NCI-H345 treated with DMSO at 0.1 percent for 48 hours (cell line): ENCODE measurements at regions not wholly inside any gene's neighbourhood (a gene's known extent, or its start where the extent isn't known, plus 50 kb on each side); places are given as distances from the start of the nearest gene placed in this dataset.
"Not testable (repeated sequence)": the region's sequence is repeated elsewhere in the genome, so short reads cannot be mapped to it uniquely, and the experiment has no call there.

Experiments
- DNase-seq: peaks from one replicate; lab custom pipeline; 2025; ENCODE audit not compliant: unreplicated experiment; lab: John Stamatoyannopoulos, UW

DNA sequence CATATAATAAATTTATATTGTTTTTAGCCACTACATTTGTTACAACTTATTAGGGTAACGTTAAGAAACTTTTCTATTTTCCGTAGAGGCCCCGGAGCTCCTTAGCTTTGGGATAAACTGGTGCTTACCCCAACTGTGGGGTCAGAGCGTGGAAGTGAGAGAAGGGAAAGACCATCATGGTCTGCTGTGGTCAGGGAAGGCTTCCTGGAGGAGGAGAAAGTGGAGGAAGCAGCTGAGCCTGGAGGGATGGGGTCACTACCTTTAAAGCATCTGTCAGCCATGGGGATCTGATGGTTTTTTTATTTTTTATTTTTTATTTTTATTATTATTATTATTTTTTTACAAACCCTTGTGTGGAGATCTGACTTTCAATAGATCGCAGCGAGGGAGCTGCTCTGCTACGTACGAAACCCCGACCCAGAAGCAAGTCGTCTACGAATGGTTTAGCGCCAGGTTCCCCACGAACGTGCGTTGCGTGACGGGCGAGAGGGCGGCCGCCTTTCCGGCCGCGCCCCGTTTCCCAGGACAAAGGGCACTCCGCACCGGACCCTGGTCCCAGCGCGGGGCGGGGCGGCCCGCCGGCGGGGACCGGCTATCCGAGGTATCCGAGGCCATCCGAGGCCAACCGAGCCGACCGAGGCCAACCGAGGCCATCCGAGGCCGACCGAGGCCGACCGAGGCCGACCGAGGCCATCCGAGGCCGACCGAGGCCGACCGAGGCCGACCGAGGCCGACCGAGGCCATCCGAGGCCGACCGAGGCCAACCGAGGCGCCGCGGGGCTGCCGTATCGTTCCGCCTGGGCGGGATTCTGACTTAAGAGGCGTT is 1101.2 kb upstream of the TMEM132C start:
- DNase-seq = no peak

DNA sequence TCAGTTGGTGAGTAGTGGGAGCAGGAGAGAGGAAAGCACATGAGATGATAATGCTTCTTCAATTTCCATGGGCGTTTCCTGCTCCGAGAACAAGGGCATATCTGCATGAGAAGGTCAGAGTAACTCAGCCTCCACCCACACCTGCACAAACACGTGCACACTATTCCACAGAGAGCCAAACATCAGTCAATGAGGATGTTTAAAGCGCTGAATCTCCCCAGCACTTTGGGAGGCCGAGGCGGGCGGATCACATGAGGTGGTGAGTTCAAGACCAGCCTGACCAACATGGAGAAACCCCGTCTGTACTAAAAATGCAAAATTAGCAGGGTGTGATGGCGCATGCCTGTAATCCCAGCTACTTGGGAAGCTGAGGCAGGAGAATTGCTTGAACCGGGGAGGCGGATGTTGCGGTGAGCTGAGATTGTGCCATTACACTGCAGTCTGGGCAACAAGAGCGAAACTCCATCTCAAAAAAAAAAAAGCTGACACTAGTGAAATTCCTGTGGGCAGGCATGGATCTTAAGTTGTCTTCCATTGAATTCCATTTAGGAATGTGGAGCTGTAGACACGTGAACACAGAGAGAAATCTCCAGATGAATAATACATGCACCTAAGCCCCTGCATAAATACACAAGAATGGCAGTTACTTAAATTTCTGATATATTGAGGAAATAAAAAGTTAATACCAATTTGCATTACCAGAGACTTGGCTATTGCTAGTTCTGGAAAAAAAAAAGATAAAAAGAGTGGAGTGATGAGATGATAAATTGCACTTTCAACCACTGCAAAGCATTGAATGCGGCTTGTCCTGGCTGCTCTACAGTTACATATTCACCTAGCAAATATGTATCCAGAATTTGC is 1097.4 kb upstream of the TMEM132C start:
- DNase-seq = no peak

DNA sequence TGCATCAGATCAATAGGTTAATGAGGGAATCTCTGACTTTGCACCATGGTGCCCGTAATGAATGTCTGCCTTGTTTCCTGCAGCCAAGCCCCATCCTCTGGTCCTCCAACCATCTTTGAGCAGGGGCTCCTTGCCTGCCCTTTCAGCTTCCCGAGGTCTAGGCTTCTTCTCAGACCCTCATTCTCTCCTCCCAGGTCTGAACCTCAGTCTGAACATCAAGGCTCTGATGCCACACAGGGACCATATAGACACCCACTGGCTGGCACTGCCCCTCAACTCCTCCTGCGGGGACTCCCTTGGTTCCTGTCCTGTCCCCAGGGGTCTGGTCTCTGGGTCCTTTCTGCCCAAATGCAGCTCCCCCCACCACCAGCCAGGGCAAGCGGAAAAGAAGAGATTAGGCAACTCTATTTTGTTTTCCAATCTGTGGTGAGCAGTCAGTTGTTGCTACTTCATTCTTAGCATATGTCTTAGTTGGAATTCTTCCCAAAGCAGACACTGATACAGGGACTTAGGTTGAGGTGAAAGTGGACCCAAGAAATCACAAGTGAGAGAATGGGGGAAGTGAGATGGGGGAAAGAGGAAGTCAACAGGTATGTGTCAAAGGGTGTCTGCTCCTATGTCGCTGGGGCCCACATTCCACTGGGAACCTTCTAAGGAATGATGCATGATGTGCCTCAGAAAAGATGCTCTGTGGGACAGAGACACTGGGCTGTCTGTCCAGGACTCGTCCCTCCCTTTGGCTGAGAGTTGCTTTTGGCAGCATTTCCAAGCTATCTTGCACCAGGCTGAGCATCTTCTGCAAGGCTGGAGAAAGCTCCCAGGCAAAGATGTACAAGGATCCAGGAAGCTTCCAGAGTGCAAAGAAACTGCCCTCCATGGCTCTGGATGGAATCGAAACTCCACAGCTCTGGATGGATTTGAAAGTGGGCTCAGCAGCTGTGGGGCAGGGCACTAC is 1096.5 kb upstream of the TMEM132C start:
- DNase-seq = no peak

DNA sequence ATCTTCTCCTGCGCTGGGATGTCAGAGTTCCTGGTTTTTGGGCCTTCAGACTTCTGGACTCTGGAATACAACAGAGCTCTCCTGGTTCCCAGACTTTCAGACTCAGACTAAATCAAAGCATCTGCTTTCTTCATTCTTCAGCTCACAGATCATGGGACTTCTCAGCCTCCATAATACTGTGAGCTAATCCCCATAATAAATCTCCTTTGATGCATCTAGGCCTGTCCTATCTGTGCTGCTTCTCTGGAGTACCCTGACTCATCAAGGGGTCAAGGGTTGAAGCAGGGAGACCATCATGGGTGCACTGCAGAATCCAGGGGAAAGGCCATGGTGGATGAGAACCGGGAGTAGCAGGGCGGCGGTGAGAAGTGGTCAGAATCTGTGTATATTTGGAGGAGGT is 1094.1 kb upstream of the TMEM132C start:
- no peak for DNase-seq

DNA sequence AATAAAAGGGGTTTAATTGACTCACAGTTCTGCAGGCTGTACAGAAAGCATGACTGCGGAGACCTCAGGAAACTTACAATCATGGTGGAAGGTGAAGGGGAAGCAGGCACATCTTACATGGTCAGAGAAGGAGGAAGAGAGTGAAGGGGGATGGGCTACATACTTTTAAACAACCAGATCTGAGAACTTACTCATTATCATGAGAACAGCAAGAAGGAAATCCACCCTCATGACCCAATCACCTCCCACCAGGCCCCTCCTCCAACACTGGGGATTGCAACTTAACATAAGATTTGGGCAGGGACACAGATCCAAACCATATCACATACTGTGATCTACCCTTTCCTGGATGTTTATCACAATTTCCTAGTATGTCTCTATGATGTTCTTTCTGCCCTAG is 1093.0 kb upstream of the TMEM132C start:
- DNase-seq = not testable (repeated sequence)

DNA sequence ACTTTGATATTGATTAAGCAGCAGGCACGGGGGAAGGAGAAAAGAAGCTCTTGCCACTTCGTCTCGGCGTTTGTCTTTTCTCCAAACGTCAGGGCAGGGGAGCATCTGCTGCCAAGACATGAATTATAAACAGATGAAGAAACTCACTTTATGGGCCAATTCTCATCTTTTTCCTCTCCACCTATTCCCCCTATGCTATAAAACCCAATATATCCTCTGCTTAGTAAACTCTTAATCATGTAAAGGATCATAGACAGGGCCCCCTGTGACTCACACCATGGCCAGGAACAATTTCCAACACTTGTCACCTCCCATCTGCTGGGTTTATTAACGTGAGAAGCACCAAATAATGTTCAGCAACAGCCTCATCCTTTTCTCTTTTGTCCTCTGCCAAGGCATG is 1092.1 kb upstream of the TMEM132C start:
- DNase-seq = no peak

DNA sequence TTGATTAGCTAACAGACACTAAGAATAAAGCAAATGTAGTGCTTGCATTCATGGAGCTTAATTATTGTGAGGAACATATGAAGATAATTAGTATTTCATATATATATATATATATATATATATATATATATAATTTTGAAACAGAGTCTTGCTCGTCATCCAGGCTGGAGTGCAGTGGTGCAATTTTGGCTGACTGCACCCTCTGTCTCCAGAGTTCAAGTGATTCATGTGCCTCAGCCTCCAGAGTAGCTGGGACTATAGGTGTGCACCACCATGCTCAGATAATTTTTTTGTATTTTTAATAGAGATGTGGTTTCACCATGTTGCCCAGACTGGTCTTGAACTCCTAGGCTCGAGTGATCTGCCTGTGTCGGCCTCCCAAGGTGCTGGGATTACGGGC is 1091.6 kb upstream of the TMEM132C start:
- DNase-seq = no peak

DNA sequence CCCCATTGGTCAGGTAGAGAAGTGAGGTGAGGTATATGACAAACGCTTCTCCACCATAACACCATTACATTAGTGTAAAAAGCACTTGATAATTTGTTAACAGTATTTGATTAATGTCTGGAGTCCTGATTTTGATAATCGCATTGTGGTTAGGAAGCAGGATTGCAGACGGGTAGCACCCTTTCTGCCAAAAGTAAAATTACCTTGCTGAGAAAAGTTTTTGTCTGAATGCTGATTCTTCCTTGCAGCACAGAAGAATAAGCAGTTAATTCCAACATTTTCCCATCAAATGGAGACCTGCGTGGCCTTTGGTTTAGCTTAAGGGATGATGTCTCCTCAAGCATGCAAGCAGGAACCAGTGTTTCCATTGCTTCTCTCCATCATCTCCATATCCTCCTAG is 1090.2 kb upstream of the TMEM132C start:
- no peak for DNase-seq

DNA sequence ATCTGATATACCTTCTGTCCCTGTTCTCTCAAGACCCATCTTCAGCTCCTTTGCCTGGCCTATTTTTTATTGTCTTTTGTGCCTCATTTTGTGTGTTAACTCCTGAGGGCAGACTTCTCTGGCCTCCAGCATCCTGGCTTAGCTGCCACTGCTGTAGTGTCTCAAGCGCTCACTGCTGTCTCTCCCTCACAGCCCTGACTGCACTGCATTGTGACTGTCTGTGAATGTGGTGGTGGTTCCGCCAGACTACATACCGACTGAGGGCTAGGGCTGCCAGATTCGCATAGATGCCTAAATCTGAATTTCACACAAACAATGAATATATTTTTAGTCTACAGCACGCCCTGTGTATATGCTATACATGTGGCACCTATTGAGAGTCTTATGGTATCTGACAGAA is 1088.9 kb upstream of the TMEM132C start:
- no peak for DNase-seq

DNA sequence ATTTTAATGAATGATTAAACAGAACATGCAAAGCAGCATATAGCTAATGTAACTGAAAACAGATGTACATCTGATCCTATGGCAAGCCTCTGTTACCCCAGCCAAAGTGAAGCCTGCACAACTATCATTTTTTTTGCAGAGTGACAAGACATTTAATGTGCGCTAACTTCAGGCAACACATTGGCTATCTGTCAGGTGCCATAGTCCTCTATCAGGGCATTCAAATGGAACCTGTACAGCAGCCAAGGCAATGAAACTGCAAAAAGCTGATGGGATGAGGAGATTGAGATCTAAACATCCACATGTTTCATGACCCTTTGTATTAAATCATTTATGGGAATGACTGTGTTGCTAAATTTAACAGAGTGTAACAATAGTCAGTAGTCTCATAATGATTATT is 1088.5 kb upstream of the TMEM132C start:
- DNase-seq = no peak

DNA sequence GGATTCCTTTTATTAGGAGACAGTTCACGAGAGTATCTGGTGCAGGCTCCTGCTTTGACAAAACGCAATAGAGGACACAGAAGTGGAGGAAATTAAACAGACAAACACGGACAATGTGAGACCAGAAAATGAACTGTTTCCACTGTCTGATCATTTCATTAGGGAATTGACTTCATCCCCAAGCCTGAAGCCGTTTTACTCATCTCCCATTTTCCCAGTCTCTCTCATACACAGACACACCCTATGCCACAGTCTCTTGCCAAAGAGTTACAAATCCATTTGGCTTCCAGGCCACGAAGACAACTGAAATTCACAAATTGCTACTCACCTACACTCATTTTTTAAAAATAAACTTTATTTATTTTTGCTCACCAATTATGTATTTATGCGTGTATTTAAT is 1087.8 kb upstream of the TMEM132C start:
- no peak for DNase-seq

DNA sequence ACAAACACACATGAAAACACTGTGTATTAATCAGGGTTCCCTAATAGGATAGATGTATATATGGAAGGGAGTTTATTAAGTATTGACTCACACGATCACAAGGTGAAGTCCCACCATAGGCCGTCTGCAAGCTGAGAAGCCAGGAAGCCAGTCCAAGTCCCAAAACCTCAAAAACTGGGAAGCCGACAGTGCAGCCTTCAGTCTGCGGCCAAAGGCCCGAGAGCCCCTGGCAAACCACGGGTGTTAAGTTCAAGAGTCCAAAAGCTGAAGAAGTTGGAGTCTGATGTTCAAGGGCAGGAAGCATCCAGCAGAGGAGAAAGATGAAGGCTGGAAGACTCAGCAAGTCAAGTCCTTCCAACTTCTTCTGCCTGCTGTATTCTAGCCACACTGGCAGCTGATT is 1085.0 kb upstream of the TMEM132C start:
- no peak for DNase-seq

DNA sequence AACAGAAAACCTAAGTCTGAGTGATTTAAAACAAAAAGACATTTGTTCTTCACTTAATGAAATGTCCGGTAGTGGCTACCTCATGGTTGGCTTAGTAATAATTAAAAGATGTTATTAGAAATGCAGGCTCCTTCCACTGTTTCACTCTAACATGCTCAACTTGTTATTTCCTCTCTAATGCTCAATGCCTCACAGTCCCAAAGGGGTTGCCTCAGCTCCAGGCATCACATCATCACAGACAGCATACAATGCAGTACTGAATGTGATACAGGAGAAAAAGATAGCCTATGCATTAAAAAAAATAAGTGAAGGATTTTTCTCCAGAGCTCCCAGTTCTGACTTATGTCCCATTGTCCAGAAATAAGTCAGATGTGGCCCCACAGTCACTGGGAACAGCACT is 1077.0 kb upstream of the TMEM132C start:
- DNase-seq = no peak

DNA sequence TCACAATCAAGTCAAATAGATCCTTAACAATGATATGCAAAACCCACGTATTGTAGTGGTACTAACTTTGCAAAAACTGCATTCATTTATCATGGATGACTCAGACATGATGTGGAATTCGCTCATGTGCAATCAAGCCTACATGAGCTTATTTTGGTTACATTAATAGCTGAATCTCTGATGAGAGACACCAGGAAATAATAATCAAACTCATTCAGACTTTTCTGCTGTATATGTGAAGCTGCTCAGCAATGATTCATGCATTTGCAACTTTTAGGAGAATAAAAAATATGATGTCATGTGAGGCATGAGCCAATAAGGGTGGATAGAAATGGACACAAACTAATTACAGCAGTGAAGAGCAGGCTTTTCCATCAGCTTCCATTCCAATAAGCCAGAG is 1075.8 kb upstream of the TMEM132C start:
- DNase-seq = no peak

DNA sequence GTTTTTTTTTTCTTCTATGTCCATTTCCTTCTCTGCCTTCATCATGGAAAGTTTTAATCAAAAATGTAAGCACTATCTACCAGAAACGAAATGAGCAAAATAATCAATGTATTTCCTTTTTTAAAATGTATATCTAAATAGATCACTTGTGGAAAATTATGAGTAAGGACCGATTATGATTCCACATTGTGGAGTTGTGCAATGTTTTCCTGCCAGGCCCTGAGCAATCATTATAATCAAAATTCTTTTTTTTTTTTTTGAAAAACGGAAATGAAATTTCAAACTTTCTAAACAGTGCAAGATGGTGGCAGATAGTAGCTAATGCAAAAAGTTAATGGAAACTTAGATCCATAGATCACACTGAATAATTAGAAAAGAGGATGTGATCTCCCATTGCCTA is 1074.6 kb upstream of the TMEM132C start:
- no peak for DNase-seq

DNA sequence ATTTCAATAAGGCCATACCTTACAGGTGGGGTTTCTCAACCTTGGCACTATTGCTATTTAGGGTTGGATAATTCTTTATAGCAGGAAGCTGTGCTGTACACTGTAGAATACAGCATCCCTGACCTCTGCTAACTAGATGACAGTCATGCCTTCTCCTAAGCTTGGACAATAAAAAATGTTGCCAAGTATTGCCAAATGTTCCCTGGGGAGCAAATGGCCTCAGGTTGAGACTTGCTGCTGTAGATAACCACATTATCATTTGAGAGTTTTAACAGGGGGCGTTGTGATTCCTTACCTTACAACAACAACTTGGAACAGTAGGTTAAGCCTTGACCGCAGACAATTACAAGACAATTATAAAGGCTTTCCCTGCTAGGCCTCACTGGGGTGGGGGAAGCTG is 1073.6 kb upstream of the TMEM132C start:
- DNase-seq = no peak

DNA sequence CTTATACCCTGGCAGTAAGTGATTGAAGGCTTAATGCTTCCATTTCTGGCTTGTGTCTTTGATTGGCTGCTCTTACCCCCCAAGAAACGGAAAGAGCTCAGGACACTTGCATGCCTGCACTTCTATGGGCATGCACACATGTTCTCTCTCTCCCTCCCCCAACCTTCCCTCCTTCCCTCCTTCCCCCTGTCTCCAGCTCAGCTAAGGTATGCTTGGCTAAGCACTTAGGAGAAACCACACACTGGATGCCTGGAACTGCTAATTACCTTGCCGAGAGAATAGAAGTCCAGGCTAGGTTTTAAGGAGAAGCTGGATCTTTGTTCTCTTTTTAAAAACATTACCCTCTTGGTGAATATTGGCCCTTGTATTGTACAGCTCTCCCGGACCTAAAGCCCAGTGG is 1072.8 kb upstream of the TMEM132C start:
- DNase-seq = no peak

DNA sequence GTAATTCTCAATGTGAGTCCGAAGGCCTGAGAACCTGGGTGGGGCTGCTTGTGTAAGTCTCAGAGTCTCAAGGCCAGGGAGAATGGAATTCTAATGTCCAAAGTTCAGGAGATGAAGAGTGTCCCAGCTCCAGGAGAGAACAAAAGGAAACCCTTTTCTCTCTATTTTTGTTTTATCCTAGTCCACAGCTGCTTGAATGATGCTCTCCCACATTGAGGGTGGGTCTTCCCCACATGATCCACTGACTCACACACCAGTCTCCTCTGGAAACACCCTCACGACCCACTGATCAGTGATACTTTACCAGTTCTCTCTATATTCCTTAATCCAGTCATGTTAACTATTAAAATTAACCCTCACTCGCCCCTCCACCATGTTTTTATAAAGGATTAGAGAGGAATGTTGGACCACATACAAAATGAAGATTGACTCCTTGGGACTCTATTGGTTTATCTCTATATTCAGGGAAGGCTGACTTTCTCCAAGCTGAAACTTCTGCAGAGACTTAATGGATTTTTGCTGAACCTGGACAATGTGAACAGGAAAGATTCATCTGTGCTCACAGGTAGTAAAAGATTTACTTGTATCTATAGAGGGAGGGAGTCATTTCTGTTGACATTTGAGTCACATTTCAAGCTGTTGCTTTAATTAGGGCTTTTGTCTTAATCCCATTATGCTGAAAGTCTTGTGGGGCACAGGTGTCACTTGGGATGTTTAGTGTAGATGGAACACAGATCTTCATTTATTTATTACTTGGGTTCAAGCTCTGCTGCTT is 1061.0 kb upstream of the TMEM132C start:
- no peak for DNase-seq

DNA sequence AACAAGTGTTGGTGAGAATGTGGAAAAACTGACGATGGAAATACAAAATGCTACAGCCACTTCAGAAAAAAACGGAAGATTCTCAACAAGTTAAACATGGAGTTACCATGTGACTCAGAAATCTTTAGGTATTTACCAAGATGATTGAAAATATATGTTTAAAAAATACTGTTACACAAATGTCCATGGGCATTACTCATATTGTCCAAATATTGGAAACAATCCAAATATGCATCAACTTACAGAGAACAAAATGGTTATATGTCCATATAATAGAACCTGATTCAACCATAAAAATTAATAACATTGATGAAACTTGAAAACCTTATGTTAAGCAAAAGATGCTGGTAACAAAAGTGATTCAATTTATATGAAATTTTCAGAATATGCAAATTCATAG is 1057.7 kb upstream of the TMEM132C start:
- no peak for DNase-seq

DNA sequence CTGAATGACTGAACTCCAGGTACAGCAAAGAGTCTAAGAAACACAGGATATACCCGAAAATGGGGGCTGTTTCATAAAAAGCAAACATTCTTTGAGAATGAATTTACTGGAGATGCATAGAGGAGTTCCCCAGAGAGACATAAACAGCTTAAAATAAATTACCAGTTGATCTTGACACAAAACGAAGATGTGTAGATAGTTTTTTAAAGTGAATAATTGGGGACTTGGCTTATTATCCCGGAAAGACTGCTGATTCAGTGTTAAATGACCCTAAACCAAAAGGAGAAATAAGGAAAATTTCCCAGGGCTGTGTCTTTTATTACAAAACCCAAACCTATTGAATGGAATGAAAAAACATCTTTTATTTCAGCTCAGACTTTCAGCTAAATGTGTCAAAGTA is 1052.8 kb upstream of the TMEM132C start:
- no peak for DNase-seq

DNA sequence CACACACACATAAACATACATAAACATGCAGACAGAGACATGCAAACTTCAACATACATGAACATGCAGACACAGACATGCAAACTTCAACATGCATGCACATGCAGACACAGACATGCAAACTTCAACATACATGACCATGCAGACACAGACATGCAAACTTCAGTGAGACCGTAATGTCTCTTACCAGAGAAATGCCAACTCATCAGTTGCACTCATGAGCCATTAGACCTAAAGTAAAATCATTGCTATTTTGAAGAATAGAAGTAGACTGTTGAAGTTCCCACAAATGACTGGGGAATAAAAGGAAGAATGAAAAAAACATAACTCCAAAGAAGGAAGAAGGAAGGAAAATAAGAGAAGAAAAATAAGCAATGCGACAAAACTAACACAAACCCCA is 1044.0 kb upstream of the TMEM132C start:
- no peak for DNase-seq
